ENCODE measurements at regions not wholly inside any gene's neighbourhood (a gene's known extent, or its start where the extent isn't known, plus 50 kb on each side); places are given as distances from the start of the nearest gene placed in this dataset.

DNA sequence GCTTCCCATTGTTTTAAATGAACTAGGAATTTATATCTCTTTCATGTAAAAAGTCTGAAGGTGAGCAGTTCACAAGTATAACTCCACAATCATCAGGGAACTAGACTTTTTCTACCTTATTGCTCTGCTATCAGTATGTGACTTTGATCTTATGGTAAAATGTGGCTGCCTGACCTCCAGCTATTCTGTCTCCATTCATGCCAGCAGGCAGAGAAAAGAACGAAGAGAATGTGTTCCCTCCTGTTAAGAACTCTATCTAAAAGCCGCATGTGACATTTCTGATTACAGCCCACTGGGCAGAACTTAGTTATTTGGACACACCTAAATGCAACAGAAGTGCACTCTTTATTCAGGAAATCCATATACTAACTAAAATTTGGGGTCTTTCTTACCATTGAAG lies 102.8 kb upstream of the MBL2 start:
- TF ChIP-seq, protein P1, sequence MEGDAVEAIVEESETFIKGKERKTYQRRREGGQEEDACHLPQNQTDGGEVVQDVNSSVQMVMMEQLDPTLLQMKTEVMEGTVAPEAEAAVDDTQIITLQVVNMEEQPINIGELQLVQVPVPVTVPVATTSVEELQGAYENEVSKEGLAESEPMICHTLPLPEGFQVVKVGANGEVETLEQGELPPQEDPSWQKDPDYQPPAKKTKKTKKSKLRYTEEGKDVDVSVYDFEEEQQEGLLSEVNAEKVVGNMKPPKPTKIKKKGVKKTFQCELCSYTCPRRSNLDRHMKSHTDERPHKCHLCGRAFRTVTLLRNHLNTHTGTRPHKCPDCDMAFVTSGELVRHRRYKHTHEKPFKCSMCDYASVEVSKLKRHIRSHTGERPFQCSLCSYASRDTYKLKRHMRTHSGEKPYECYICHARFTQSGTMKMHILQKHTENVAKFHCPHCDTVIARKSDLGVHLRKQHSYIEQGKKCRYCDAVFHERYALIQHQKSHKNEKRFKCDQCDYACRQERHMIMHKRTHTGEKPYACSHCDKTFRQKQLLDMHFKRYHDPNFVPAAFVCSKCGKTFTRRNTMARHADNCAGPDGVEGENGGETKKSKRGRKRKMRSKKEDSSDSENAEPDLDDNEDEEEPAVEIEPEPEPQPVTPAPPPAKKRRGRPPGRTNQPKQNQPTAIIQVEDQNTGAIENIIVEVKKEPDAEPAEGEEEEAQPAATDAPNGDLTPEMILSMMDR (IDR thresholded peaks at IDR 0.05), result no peak
- TF ChIP-seq ZFX (IDR thresholded peaks at IDR 0.05; ENCODE audit: borderline replicate concordance), result no peak

Data from 22Rv1 (cell line).